UCSD-AML1 (cell line): ENCODE measurements at regions not wholly inside any gene's neighbourhood (a gene's known extent, or its start where the extent isn't known, plus 50 kb on each side); places are given as distances from the start of the nearest gene placed in this dataset.
A peak's percentile ranks its signal among the peaks of the same experiment; 100 is the strongest.
"Not testable (repeated sequence)": the region's sequence is repeated elsewhere in the genome, so short reads cannot be mapped to it uniquely, and the experiment has no call there.

Experiments
- DNase-seq: peaks from one replicate; lab custom pipeline; 2025; ENCODE audit not compliant: unreplicated experiment; lab: John Stamatoyannopoulos, UW

DNA sequence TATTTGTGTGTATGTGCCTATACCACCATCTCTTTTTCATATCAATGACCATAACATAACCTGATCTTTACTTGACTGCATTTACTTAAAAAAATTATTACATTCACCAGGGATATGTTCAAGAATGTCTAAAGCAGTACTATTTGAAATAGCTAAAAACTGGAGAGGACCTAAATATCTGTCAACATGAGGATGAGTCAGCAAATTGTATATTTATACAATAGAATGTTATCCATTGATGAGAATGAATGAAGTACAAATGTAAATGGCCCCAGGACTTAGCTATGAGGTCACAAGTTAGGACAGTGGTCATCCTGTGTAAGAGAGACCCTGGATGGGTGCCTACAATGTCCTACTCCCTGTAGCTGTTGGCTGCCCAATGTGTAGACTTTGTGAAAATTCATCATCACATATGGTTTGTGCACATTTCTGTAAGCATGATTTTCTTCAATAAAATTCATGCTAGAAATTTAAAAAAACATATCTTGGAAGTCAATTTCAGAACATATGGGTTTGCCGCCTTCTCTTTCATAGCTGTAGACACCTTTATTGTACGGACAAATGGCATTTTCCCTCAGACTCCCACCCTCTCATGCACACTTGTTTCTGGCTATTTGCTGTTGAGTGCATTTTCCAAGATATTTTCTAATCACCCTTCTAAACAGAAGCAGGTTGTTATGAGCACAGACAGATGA lies 202.4 kb downstream of the CDH26 start:
- no peak for DNase-seq

DNA sequence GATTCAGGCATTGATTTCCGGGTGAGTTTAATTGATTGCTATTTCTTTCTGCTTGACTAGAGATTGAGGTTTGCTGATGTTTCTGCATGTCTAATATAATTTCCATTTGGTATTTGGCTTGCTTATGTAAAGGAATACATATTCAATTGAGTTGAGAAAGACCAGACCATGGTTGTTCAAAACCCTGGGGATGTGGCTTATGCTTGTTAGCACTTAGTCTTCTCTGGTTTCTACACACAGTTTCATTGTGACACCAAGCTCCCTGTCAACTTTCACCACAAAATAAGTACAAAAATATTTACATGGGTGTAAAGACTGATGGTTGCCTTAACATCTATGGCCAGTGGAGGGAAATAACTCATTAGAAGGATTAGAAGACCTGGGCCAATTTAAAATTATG lies 209.6 kb downstream of the CDH26 start:
- DNase-seq = no peak

DNA sequence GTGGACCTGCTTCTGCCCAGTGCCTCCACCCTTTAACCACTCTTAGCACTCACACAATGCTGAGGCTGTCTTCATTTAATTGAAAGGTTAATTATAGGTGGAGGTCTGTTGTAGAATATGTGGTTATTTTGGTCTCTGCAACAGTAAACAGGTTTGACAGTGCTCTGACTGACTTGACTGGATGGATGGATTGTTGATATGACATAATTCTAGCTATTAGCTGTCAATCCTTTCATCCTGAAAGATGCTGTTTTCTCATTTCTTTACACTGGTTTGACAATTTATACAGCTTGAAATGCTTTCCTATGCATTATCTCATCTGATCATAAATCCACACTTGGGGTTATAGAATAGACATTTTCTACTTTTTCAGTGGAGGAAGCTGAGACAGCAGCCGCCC lies 210.7 kb downstream of the CDH26 start:
- no peak for DNase-seq

DNA sequence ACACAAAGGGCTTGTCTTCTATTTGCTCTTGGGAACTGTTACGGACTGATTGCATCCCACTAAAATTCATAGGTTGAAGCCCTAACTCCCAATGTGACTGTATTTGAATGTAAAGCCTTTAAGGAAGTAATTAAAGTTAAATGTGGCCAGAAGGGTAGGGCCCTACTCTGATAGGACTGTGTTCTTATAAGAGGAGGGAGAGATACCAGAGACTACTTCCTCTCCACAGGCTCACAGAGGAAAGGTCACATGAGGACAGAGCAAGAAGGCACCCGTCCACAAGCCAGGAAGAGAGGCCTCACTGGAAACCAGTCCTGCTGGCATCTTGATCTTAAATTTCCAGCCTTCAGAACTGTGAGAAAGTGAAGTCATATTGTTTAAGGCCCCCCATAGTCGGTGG lies 211.9 kb downstream of the CDH26 start:
- DNase-seq = no peak

DNA sequence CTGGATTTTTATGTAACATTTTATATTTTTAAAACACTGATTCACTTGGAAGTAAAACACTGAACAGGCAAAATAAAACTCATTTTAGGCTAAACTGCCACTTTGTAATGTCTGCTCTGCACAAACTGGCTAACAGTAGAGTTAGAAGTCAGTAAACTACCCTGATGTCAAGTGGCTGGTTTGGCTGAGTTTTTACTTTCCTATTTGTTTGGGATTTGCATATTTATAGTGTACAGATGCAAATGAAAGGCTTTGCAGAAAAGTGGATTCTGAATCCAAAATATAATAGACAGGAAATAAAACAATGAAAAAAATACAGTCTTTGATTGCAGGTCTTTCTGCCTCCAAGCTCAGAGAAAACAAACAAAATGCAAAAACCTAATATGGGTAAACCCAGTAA lies 213.1 kb downstream of the CDH26 start:
- DNase-seq = no peak

DNA sequence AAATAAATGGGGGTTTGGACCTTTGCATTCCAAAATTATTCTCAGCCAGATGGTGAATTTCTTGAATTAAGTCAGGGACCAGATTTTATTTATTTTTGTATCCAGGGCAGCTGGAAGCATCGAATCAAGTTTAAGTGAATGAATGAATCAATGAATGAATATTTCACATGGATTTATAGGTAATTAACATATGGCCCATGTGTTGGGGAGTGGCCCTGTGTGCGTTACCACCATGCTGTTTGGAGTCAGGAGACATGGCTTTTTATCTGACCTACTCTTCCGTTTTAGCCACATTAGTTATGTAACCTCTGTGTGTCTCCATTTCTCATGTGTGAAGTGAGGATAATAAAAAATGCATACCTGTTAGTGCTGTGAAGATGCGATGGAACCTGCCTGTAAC lies 213.5 kb downstream of the CDH26 start:
- no peak for DNase-seq

DNA sequence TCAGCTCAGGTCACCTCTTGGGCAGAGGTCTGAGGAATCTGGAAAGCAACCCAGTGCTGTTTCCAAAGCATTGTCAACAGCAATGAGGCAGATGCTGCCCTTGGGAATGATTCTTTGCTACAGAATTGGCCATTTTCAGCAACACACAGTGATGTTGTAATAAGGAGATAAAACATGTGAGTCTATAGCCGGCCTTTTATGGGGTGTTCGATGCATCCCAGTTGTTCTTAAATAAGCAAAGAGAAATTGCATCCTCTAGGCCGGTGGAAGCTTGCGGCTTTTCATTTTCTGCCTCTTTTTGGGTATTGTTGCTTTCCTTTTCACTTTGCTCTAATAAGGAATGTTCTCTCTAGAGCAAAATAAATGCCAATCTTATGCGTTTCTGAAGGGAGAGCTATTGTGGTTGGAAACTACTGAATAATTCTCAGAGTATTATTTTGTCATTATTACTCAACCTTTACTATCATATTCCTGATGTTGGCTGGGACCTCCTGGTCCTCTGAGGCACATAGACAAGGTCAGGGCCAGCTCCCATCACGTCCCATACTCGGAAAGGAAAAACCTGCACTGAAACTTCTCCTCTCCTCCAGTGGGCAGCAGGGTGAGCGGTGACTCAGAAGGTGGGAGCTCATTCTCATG lies 214.2 kb downstream of the CDH26 start:
- DNase-seq = no peak

DNA sequence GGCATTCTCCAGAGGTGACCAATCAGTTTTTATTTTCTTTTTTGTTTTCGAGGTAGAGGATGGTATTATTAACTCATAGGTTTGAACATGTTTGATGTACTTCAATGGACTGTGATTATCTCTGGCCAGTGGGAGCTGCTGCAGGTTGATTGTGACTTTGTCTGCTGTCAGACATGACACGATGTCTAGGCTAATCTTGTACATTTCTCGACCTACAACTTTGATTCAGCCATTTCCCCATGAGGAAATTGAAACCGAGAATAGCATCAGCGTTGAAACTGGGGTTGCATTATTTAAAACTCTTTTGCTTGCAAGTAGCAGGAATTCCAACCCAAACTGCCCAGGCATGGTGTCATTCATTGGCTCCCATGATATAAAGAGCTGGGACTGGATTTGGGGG lies 218.9 kb downstream of the CDH26 start:
- no peak for DNase-seq

DNA sequence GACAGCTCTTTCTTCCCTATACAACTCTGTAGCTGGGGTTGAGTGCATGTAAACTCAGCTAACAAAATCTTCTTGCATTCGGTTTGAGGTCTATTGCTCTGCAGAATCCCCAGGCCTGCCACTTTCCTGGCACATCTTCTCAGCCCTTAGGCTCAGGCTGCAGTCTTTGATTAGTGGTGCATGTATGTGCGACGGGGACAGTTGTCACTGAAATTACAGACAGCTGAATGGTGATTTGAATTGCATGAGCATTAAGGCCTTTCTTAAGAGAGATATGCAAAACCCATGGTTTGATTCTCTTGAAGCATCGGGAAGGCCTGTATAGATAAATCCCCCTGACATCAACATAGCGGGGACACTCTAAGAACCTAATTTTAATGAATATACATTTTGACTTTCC lies 222.8 kb downstream of the CDH26 start:
- no peak for DNase-seq

DNA sequence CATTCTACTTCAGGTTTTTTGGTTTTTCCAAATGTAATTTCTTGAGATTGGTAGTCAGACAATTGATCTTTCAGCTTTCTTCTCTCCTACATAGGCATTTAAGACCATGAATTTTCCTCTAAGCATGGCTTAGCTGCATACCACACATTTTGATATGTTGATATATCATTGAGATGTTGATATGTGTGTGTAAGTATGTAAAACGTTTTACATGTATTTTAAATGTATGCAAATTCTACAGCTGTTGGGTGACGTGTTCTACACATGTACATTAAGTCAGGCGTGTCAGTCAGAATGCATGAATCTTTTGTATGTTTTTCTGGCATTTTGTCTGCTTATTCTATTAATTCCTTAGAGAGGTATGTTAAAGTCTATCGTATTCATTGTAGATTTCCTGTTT lies 228.2 kb downstream of the CDH26 start:
- DNase-seq = no peak

DNA sequence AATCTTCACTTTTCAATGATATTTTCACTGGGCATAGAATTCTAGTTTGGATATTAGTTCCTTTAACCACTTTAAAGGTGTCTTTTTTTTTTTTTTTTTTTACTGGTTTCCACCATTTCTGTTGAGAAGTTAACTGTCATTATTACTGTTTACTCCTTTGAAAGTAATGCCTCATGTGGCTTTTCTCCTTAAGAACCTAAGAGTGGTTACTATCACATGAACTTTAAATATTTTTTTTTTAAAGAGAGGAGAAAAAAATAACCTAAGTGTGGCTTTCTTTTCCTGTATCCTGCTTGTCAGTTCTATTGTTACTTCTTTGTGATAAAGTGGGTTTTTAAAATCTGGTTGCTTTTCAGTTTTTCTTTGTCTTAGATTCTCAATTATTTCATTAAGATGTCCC lies 229.5 kb downstream of the CDH26 start:
- DNase-seq = no peak

DNA sequence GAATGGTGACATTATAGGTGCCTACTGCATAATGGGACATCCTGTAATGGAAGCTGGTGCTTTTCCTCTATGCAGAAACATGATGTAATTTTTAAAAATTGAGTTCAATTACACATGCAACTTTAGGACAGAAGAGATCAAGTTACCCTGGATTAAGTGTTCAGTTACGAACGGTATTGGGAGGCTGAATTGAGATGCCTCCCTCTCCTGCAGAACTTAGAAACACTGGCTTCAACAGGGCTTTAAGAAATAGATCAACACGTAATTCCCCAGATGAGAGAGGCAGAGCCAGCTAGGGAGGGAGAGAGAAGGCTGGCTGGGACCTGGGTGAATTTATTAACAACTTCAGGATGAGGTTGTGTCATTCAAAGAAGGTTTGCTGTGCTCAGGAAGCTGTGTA lies 232.8 kb downstream of the CDH26 start:
- no peak for DNase-seq

DNA sequence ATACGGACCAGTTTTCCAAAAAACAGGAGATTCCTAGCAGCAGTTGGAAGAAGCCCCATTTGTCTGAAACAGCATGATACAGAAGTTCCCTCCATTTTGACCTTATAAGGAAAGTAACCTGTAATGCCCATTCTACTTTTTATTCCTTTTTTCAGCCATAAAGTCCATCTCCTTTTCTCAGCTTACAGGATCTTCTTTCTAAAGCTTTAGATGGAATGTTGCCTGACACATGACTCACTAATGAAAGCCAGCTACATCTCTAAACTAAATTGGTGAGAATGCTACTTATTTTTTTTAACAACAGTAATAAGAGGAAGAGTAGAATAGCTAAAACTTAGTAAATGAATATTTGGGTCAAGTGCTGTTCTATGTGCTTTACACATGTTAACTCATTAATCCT lies 234.1 kb downstream of the CDH26 start:
- DNase-seq = no peak

DNA sequence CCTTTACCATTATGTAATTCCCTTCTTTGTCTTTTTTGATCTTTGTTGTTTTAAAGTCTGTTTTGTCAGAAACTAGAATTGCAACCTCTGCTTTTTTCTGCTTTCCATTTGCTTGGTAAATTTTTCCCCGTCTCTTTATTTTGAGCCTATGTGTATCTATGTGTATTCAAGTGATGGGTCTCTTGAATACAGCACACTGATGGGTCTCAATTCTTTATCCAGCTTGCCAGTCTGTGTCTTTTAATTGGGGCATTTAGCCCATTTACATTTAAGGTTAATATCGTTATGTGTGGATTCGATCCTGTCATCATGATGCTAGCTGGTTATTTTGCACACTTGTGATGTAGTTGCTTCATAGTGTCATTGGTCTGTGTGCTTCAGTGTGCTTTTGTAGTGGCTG lies 240.9 kb downstream of the CDH26 start:
- not testable (repeated sequence) for DNase-seq

DNA sequence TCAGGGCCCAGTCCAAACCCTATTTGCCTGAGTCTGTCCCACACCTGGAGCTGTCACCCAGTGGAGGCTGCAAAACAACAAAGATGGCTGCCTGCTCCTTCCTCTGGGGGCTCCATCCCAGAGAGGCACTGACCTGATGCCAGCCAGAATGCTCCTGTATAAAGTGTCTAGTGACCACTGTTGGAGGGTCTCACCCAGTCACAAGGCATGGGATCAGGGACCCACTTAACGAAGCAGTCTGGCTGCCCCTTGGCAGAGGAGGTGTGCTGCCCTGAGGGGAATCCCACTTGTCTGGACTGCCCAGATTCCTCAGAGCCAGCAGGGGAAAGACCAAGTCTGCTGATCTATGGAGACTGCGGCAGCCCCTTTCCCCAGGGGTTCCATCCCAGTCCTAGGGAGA lies 241.6 kb downstream of the CDH26 start:
- no peak for DNase-seq

DNA sequence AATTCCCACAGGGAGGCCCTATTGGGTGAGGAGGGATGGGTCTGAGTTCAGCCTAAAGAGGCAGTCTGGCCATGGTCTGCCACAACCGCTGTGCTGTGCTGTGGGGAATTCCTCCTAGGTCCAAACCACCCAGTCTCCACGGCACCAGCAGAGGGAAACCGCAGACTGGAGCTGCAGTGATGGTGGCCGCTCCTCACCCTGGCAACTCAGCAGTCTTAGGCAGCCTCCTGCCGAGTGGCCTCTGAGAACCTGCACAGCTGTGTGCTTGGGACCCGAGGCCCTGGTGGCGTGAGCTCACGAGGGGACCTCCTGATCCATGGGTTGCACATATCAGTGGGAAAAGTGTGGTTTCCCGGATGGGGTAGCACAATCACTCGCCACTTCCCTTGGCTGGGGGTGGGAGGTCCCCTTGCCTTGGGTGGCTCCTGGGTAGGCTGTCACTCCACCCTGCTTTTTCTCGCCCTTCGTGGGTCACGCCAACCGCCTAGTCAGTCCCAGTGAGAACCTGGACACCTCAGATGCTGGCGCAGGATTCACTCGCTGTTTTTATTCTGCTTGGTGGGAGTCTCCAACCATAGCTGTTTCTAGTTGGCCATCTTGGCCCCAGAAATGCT lies 242.2 kb downstream of the CDH26 start:
- no peak for DNase-seq

DNA sequence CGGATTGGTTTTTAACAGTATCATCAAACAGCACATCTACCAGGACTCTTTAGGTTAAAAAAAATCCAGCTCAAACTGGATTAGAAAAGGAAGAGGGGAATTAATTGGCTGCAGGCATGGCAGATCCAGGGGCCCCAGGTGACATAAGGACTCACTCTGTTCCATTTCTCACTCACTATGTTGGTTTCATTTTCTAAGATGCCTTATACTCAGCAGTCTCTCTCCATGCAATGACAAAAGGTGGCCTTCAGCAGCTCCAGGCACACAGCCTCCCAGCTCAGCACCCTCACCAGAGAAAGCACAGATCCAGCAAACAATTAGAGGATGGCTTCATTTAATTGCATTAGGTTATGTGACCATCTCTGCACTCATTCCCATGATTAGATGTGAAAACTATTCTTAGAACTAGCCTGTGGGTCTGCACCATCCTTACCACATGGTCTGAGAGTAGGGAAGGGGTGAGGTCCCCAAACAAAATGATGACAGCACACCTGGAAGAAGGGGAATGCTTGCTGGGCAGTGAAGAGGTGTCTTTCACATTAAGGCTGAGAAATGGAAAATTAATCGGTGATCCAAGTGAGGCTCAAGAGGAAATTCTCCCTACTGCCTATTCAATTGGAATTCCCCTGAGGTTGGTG lies 243.1 kb downstream of the CDH26 start:
- DNase-seq = no peak

DNA sequence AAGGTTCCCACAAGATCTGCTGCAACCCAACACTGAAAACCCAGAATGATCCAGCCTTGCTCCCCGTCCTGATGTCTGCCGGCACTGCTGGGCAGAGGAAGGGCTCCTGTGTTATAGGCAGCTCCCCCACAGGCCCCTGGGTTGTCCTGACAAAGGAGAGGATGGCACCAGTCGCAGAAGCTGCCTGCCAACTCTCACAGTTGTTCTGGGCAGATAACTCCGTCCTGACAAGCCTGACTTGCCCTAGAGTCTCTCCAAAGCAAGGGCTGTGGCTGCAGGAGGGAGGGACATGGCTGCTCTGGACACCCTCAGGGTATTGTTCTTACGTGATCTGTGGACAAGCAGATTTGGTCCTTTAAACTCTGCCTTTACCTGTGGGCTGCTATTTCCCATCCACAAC lies 243.8 kb downstream of the CDH26 start:
- DNase-seq = no peak

DNA sequence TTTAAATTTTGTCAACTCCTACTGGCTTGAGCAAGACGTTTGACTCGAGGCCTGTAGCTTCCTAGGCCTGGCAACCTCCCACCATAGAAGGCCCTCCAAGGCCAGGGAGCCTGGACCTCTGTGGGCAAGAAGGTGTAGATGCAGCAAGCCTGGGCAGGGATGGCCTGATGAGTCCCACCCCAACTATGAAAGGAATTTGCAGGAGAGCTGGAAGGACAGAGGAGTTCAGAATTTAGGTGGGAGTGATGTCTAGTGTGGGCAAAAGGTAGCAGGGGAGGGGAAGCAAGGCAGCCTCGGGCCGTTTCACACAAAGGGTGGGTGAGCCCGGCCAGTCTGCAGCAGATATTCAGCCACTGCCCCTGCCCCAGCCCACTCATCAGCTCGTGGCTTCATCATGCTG lies 245.2 kb downstream of the CDH26 start:
- DNase-seq = no peak

DNA sequence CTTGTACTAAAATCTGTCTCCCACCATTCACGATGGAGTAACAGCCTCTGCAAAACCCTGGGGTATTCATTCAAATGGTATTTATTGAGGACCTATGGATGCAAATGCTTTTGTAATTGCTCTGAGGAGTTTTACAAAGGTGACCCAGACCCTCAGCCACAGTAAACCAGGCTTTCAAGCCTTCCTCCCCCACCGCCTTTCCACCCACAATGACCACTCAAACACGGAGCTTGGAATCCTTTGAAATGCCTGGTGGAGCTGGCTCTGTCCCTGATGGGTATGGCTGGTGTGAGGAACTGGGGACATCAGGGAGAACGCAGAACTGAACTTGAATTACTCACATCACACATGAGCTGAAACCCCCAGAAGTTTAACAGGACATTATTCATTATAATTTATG lies 246.4 kb downstream of the CDH26 start:
- no peak for DNase-seq

DNA sequence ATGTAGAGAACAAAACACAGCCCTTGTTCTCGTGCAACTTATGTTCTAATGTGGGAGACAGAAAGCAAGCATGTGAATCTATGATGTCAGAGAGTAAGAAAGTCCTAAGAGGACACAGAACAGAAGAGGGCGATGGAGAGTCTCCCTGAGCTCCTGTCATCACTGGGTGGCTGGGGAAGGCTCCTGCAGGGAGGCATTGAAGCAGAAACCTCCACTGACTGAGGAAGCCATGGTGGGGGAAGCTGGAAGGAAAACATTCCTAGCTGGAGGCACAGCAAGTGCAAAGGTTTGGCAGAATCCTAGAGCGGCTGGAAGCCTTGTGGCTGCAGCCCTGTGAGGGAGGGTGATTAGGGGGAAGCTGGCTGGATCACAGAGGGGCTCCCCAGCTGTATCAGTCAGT lies 248.0 kb downstream of the CDH26 start:
- peak; percentile 41 for DNase-seq

DNA sequence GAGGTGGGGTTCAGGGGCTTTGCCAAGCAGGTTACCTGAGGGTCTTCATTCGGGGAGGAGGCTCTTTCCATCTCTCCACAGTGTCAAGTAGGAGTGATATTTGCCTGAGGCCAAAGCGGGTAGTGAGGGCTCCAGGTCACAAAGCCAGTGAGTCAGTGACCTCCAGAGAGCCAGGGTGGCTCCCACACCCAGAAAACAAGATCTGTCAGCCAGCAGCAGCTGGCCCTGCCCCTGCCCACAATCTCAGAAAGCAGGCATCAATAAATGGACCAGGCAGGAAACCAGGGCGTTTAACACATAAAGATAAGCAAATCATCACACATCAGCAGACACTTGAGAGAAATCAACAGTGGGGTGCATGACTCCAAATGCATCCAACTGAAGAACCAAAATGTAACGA lies 250.8 kb downstream of the CDH26 start:
- peak; percentile 42 for DNase-seq
